ENCODE measurements at regions not wholly inside any gene's neighbourhood (a gene's known extent, or its start where the extent isn't known, plus 50 kb on each side); places are given as distances from the start of the nearest gene placed in this dataset.

GRCh38 chr6:155544677-155545076 is 89.0 kb upstream of the NOX3 start:
- H3K9me3 ChIP-seq (ENCODE audit: control insufficient read depth in 2 of 3, low read length in 3 of 3) = no peaks in the 10 kb centered on the region
- Mint-ChIP-seq H3K4me3 (no peak overlapping the region), H3K4me1 (peaks cover 0 to 9% (median 7%) of the 10 kb centered on the region in 7 donors), H3K27me3 (no peaks in the 10 kb centered on the region), H3K9me3 (no peaks in the 10 kb centered on the region), H3K36me3 (no peaks in the 10 kb centered on the region), H3K27ac (no peak overlapping the region)
- DNase-seq = no peak
- intact Hi-C loops (cut with micrococcal nuclease) = no loop called here
- H3K36me3 ChIP-seq (ENCODE audit: control insufficient read depth in 2 of 3, insufficient read depth in 3 of 3, low read length in 3 of 3) = no peaks in the 10 kb centered on the region
- H3K4me3 ChIP-seq (ENCODE audit: low read length) = no peak overlapping the region
- no peak overlapping the region for H3K27ac ChIP-seq (ENCODE audit: low read depth, low read length)
- POLR2A ChIA-PET = interaction anchor here (0.5 to 0.7 kb wide), 2 partner anchors 10 to 201 kb away, joined by 3 read pairs; no protein-coding TSS in a partner anchor
- no peaks in the 10 kb centered on the region for H3K27me3 ChIP-seq (ENCODE audit: control insufficient read depth in 2 of 2, insufficient read depth in 2 of 2, low read length in 2 of 2)
- H3K4me1 ChIP-seq (ENCODE audit: control insufficient read depth in 2 of 2, insufficient read depth in 2 of 2, low read length in 2 of 2) = no peaks in the 10 kb centered on the region
- CTCF ChIA-PET = no interaction called here
- ATAC-seq = peak; percentile 24

GRCh38 chr6:155543166-155543847 is 87.7 kb upstream of the NOX3 start:
- Mint-ChIP-seq H3K9me3 (no peaks in the 10 kb centered on the region), H3K27me3 (no peaks in the 10 kb centered on the region), H3K4me3 (no peak overlapping the region), H3K4me1 (peaks cover 0 to 9% (median 7%) of the 10 kb centered on the region in 7 donors), H3K27ac (peak overlapping the region in 1 of 9 donors; percentile 12), H3K36me3 (no peaks in the 10 kb centered on the region)
- POLR2A ChIA-PET = no interaction called here
- no peak overlapping the region for H3K27ac ChIP-seq (ENCODE audit: low read depth, low read length)
- no peaks in the 10 kb centered on the region for H3K4me1 ChIP-seq (ENCODE audit: control insufficient read depth in 2 of 2, insufficient read depth in 2 of 2, low read length in 2 of 2)
- H3K9me3 ChIP-seq (ENCODE audit: control insufficient read depth in 2 of 3, low read length in 3 of 3) = no peaks in the 10 kb centered on the region
- CTCF ChIA-PET = no interaction called here
- H3K4me3 ChIP-seq (ENCODE audit: low read length) = no peak overlapping the region
- no peaks in the 10 kb centered on the region for H3K27me3 ChIP-seq (ENCODE audit: control insufficient read depth in 2 of 2, insufficient read depth in 2 of 2, low read length in 2 of 2)
- intact Hi-C loops (cut with micrococcal nuclease) = no loop called here
- DNase-seq = peak in 6 of 9 donors; percentile 3 to 25 (median 6)
- H3K36me3 ChIP-seq (ENCODE audit: control insufficient read depth in 2 of 3, insufficient read depth in 3 of 3, low read length in 3 of 3) = no peaks in the 10 kb centered on the region
- no peak for ATAC-seq

GRCh38 chr6:155542036-155542435 is 86.4 kb upstream of the NOX3 start:
- peak overlapping the region in 1 of 9 donors; percentile 16 for H3K27ac Mint-ChIP-seq
- ATAC-seq (no peak), DNase-seq (no peak)
- no peak overlapping the region for H3K4me3 Mint-ChIP-seq
- Histone ChIP-seq H3K9me3 (ENCODE audit: control insufficient read depth in 2 of 3, low read length in 3 of 3) (no peaks in the 10 kb centered on the region), H3K27me3 (ENCODE audit: control insufficient read depth in 2 of 2, insufficient read depth in 2 of 2, low read length in 2 of 2) (no peaks in the 10 kb centered on the region), H3K27ac (ENCODE audit: low read depth, low read length) (no peak overlapping the region), H3K4me3 (ENCODE audit: low read length) (no peak overlapping the region), H3K4me1 (ENCODE audit: control insufficient read depth in 2 of 2, insufficient read depth in 2 of 2, low read length in 2 of 2) (no peaks in the 10 kb centered on the region), H3K36me3 (ENCODE audit: control insufficient read depth in 2 of 3, insufficient read depth in 3 of 3, low read length in 3 of 3) (no peaks in the 10 kb centered on the region)
- intact Hi-C loops (cut with micrococcal nuclease) = no loop called here
- no peaks in the 10 kb centered on the region for H3K9me3 Mint-ChIP-seq
- no peaks in the 10 kb centered on the region for H3K36me3 Mint-ChIP-seq
- H3K4me1 Mint-ChIP-seq = peaks cover 0 to 9% (median 7%) of the 10 kb centered on the region in 7 donors
- ChIA-PET CTCF (no interaction called here), POLR2A (no interaction called here)
- H3K27me3 Mint-ChIP-seq = peaks cover 0 to 2% (median 0%) of the 10 kb centered on the region in 5 donors

- POLR2A ChIA-PET = no interaction called here
- Mint-ChIP-seq H3K4me1 (peaks cover 0 to 9% (median 7%) of the 10 kb centered on the region in 7 donors), H3K9me3 (peaks cover 0 to 4% (median 0%) of the 10 kb centered on the region in 11 donors), H3K27ac (no peak overlapping the region), H3K36me3 (no peaks in the 10 kb centered on the region), H3K4me3 (no peak overlapping the region), H3K27me3 (peaks cover 0 to 2% (median 0%) of the 10 kb centered on the region in 5 donors)
- intact Hi-C loops (cut with micrococcal nuclease) = no loop called here
- no peaks in the 10 kb centered on the region for H3K27me3 ChIP-seq (ENCODE audit: control insufficient read depth in 2 of 2, insufficient read depth in 2 of 2, low read length in 2 of 2)
- no peak overlapping the region for H3K27ac ChIP-seq (ENCODE audit: low read depth, low read length)
- H3K4me1 ChIP-seq (ENCODE audit: control insufficient read depth in 2 of 2, insufficient read depth in 2 of 2, low read length in 2 of 2) = no peaks in the 10 kb centered on the region
- H3K9me3 ChIP-seq (ENCODE audit: control insufficient read depth in 2 of 3, low read length in 3 of 3) = no peaks in the 10 kb centered on the region
- no peak overlapping the region for H3K4me3 ChIP-seq (ENCODE audit: low read length)
- ATAC-seq (no peak), DNase-seq (no peak)
- CTCF ChIA-PET = no interaction called here
- no peaks in the 10 kb centered on the region for H3K36me3 ChIP-seq (ENCODE audit: control insufficient read depth in 2 of 3, insufficient read depth in 3 of 3, low read length in 3 of 3)
Measured at GRCh38 chr6:155538708-155539390, 83.2 kb upstream of the NOX3 start.

DNA sequence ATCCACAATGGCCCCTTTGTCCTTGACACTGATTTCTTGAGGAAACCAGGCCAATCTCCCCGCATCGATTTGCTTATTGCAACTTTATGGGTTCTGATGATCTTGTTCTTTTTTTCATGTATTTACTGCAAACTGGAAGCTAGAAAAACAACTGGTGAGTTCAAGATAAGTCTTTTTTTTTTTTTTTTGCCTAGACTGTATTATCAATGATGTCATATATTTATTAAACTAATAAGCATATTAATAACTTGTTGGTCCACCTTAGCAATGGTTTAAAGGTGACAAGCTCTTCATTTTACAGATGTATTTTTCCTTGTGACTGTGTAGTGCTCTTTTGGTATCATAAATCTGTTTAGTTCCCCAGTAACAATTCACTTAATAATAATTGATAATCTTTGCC is 79.0 kb upstream of the NOX3 start:
- H3K4me3 ChIP-seq (ENCODE audit: low read length) = no peak overlapping the region
- peaks cover 0 to 11% (median 0%) of the 10 kb centered on the region in 5 donors for H3K27me3 Mint-ChIP-seq
- H3K27ac Mint-ChIP-seq = no peak overlapping the region
- H3K36me3 Mint-ChIP-seq = peaks cover 0 to 5% (median 3%) of the 10 kb centered on the region in 5 donors
- CTCF ChIA-PET = interaction anchor here (1.6 kb wide), 1 partner anchor 205 kb away, joined by 6 read pairs; no protein-coding TSS in a partner anchor
- no peak overlapping the region for H3K27ac ChIP-seq (ENCODE audit: low read depth, low read length)
- intact Hi-C loops (cut with micrococcal nuclease) = loop anchor here in 1 of 2 donors (5.0 kb wide), 1 partner anchor 857 kb away; no protein-coding TSS in a partner anchor
- no peaks in the 10 kb centered on the region for H3K4me1 ChIP-seq (ENCODE audit: control insufficient read depth in 2 of 2, insufficient read depth in 2 of 2, low read length in 2 of 2)
- ATAC-seq (no peak), DNase-seq (no peak)
- H3K4me1 Mint-ChIP-seq = no peaks in the 10 kb centered on the region
- H3K36me3 ChIP-seq (ENCODE audit: control insufficient read depth in 2 of 3, insufficient read depth in 3 of 3, low read length in 3 of 3) = no peaks in the 10 kb centered on the region
- H3K27me3 ChIP-seq (ENCODE audit: control insufficient read depth in 2 of 2, insufficient read depth in 2 of 2, low read length in 2 of 2) = no peaks in the 10 kb centered on the region
- H3K9me3 Mint-ChIP-seq = peaks cover 0 to 11% (median 4%) of the 10 kb centered on the region in 11 donors
- H3K4me3 Mint-ChIP-seq = no peak overlapping the region
- POLR2A ChIA-PET = no interaction called here
- H3K9me3 ChIP-seq (ENCODE audit: control insufficient read depth in 2 of 3, low read length in 3 of 3) = no peaks in the 10 kb centered on the region

DNA sequence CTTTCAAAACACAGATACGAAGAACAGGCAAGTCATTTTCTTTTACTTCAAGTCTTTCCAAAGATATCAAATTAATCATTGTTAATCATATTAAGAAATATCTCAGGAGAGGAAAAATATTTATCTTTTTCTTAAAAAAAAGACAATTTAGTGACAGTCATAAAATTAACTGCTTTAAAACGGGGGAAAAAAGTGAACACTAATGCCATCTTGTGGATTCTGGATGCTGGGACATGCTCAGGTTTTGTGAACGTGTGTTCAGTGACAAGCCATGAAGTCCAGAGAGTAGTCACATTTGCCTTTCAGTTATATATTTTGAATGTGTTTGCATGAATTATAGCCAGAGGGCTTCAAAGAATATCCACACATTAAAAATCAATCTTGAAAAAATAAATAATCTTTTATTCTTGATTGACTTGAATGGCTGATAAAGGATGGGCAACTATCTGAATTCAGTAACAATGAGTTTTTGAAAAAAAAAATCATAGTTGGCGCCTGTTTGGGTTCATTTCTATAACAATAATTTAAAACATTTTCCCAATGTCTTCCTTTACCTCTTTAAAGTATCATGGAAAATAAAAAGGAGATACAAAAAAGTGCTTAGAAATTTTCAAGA is 74.7 kb upstream of the NOX3 start:
- no peaks in the 10 kb centered on the region for H3K4me1 ChIP-seq (ENCODE audit: control insufficient read depth in 2 of 2, insufficient read depth in 2 of 2, low read length in 2 of 2)
- ChIA-PET POLR2A (no interaction called here), CTCF (interaction anchor here (1.8 kb wide), 1 partner anchor 203 kb away, joined by 10 read pairs; no protein-coding TSS in a partner anchor)
- no peak overlapping the region for H3K4me3 Mint-ChIP-seq
- no peaks in the 10 kb centered on the region for H3K27me3 ChIP-seq (ENCODE audit: control insufficient read depth in 2 of 2, insufficient read depth in 2 of 2, low read length in 2 of 2)
- H3K27ac Mint-ChIP-seq = no peak overlapping the region
- H3K27me3 Mint-ChIP-seq = peaks cover 0 to 11% (median 0%) of the 10 kb centered on the region in 5 donors
- no peak for ATAC-seq
- no peaks in the 10 kb centered on the region for H3K9me3 ChIP-seq (ENCODE audit: control insufficient read depth in 2 of 3, low read length in 3 of 3)
- peak in 5 of 9 donors; percentile 22 to 40 (median 30) for DNase-seq
- H3K36me3 Mint-ChIP-seq = peaks cover 0 to 5% (median 3%) of the 10 kb centered on the region in 5 donors
- no peak overlapping the region for H3K27ac ChIP-seq (ENCODE audit: low read depth, low read length)
- intact Hi-C loops (cut with micrococcal nuclease) = loop anchor here (1.0 to 5.0 kb wide), 3 partner anchors 203 to 853 kb away; no protein-coding TSS in a partner anchor
- no peak overlapping the region for H3K4me3 ChIP-seq (ENCODE audit: low read length)
- peaks cover 0 to 11% (median 2%) of the 10 kb centered on the region in 11 donors for H3K9me3 Mint-ChIP-seq
- peaks cover 0 to 10% (median 7%) of the 10 kb centered on the region in 7 donors for H3K4me1 Mint-ChIP-seq
- no peaks in the 10 kb centered on the region for H3K36me3 ChIP-seq (ENCODE audit: control insufficient read depth in 2 of 3, insufficient read depth in 3 of 3, low read length in 3 of 3)

Measured in naive thymus-derived CD4-positive, alpha-beta T cell (primary cell).